Mucosa of rectum (tissue), 2 donors: ENCODE measurements at regions not wholly inside any gene's neighbourhood (a gene's known extent, or its start where the extent isn't known, plus 50 kb on each side); places are given as distances from the start of the nearest gene placed in this dataset.

Experiments used
- H3K27ac ChIP-seq, 2 donors: one replicate each; pipeline ENCODE4 v1.7.0; 2013; ENCODE audit warnings: inconsistent platforms in 2 of 2, low read depth in 2 of 2, low read length in 2 of 2
- H3K27me3 ChIP-seq, 2 donors: one replicate each; pipeline ENCODE4 v1.7.0; 2013; ENCODE audit warnings: low read length in 2 of 2; ENCODE audit not compliant: control insufficient read depth in 2 of 2, insufficient read depth in 2 of 2
- H3K36me3 ChIP-seq, 2 donors: one replicate each; pipeline ENCODE4 v1.7.0; 2013; ENCODE audit warnings: low read length in 2 of 2; ENCODE audit not compliant: control insufficient read depth in 2 of 2, insufficient read depth in 2 of 2
- H3K4me1 ChIP-seq, 2 donors: one replicate each; pipeline ENCODE4 v1.7.0; 2013; ENCODE audit warnings: low read length in 2 of 2, mild to moderate bottlenecking in 1 of 2; ENCODE audit not compliant: control insufficient read depth in 2 of 2, insufficient read depth in 2 of 2
- H3K4me3 ChIP-seq, 2 donors: one replicate each; pipeline ENCODE4 v1.7.0; 2013; ENCODE audit warnings: low read length in 2 of 2
- H3K9ac ChIP-seq, 2 donors: one replicate each; pipeline ENCODE4 v1.7.0; 2013; ENCODE audit warnings: low read length in 2 of 2, low read depth in 1 of 2, mild to moderate bottlenecking in 1 of 2
- H3K9me3 ChIP-seq, 2 donors: one replicate each; pipeline ENCODE4 v1.7.0; 2013; ENCODE audit warnings: low read length in 2 of 2; ENCODE audit not compliant: control insufficient read depth in 2 of 2
- donor health status: healthy.
- donor health status: Normal muscosa, but diverticular disease.

DNA sequence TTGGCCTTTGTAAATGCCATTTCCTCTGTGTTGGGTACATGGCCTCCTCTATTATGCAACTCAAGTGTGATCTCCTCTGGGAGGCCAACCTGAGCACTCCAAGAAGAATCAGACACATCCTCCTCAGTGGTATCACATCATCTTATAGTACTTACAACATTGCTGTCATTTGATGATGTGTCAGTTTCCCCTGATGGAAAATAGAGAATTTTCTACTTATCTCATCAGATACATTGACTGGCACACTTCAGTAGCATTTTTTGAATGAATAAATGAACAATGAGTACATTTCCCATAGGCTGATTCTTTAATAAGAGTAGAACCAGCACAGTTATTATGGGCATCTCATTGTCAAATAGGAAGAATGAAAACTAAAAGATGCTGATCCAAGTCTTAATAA, 86.6 kb upstream of the NXPH2 start:
- no peaks in the 10 kb centered on the region for H3K4me1 ChIP-seq
- no peaks in the 10 kb centered on the region for H3K9me3 ChIP-seq
- no peak overlapping the region for H3K27ac ChIP-seq
- H3K4me3 ChIP-seq: no peak overlapping the region
- H3K9ac ChIP-seq: no peak overlapping the region
- H3K36me3 ChIP-seq: no peaks in the 10 kb centered on the region
- no peaks in the 10 kb centered on the region for H3K27me3 ChIP-seq

DNA sequence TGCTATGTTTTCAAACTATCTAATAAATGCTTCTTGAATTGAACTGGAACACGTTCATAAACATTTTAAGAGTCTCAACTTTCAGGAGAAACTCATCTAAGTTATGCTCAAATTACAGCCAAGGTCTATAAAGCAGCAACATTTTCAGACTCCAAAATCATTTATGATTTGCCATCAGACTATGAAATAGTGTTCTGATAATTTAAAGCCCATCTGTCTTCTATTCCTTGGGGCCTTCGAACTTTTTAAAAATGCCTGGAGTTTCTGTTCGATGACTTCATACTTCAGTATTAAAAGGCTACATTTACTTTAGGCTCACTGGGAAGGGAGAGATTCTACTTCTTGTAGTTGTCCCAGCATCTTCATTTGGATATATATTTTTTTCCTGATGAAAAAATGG, 73.6 kb upstream of the NXPH2 start:
- Histone ChIP-seq H3K27ac (no peak overlapping the region), H3K4me1 (no peaks in the 10 kb centered on the region), H3K36me3 (no peaks in the 10 kb centered on the region), H3K27me3 (no peaks in the 10 kb centered on the region), H3K9me3 (no peaks in the 10 kb centered on the region), H3K9ac (no peak overlapping the region), H3K4me3 (no peak overlapping the region)

DNA sequence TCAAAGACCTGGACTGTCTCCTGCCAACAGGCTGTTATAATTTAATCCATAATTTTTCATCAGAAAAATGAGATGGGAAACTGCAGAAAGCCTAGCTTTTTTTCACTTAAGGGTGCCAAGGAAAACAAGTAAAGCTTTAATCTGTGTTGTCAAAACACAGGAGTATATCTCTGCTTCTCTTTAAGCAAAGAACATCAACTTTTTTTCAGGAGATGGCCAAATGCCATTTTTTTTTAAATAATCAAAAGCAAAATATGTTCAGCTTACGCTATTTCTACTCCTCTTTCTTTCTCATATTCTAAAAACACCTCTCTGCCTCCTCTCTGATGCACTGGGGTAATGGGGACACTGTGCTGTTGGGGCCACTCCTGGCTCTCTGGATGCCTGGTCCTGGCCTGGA, 73.1 kb upstream of the NXPH2 start:
- Histone ChIP-seq H3K27ac (no peak overlapping the region), H3K9me3 (no peaks in the 10 kb centered on the region), H3K27me3 (no peaks in the 10 kb centered on the region), H3K36me3 (no peaks in the 10 kb centered on the region), H3K4me1 (no peaks in the 10 kb centered on the region), H3K4me3 (no peak overlapping the region), H3K9ac (no peak overlapping the region)

DNA sequence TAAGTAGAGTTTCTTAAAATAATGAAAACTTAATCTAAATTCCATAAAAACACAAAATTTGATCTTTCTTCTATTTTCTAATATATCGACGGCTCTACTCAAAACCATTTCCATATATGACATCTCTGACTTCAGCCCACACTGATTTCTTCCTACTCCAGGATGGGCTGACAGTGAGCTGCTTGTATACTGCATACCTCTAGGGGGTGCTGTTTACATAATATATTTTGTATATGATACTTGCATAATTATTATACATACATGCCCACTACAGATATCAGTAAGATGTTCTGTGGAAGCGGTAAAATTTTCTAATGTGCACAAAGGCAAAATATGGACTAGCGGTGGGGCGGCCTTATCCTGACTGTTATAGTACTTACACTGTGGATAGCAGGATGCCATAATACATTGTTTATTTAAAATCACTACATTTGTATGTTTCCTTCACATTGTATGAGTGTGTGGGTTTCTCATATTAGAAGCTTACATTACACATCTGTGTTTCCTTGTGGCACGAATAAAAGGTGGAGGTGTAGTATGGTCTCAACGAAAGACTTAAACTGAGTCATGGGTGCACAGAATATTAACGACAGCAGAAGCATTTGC, 66.1 kb upstream of the NXPH2 start:
- Histone ChIP-seq H3K9me3 (no peaks in the 10 kb centered on the region), H3K36me3 (no peaks in the 10 kb centered on the region), H3K27ac (no peak overlapping the region), H3K9ac (no peak overlapping the region), H3K4me1 (no peaks in the 10 kb centered on the region), H3K4me3 (no peak overlapping the region), H3K27me3 (no peaks in the 10 kb centered on the region)

DNA sequence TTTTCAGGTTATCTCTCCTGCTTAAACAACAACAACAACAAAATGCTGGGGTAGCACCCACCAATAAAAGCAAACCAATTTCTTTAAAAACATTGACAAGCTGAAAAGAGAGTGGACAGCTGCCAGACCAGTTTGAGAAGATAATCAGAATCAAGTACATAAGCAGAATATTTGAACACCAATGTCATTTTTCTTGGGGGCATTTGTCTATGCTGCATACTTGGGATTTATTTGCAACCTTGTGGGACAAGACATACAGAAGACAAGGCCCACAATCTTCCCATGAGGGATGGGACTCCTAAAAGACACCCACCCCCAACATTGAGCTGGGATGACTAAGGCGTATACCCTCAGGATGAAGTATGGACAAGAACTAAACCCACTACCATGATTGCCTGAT, 62.2 kb upstream of the NXPH2 start:
- Histone ChIP-seq H3K4me3 (no peak overlapping the region), H3K36me3 (no peaks in the 10 kb centered on the region), H3K27me3 (no peaks in the 10 kb centered on the region), H3K4me1 (no peaks in the 10 kb centered on the region), H3K27ac (no peak overlapping the region), H3K9ac (no peak overlapping the region), H3K9me3 (no peaks in the 10 kb centered on the region)

DNA sequence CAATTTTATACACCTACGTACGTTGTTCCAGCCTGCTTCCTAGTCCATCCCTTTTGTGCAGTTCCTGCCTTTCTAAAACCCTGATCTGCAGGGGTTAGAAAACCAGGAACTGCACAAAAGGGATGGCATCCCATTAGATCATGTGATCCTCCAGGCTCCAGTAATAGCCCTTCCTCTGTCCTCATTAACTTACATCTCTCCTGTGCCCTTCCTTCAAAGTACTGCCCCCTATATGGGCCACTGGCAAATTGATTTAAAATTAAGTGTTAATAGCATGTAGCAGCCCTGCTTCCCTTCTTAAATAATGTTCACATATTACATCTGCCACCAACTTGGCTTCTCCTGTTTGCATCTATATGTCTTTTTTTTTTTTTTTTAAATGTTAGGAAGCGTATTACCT, 61.3 kb upstream of the NXPH2 start:
- Histone ChIP-seq H3K4me1 (no peaks in the 10 kb centered on the region), H3K27ac (no peak overlapping the region), H3K4me3 (no peak overlapping the region), H3K27me3 (no peaks in the 10 kb centered on the region), H3K9ac (no peak overlapping the region), H3K36me3 (no peaks in the 10 kb centered on the region), H3K9me3 (no peaks in the 10 kb centered on the region)

DNA sequence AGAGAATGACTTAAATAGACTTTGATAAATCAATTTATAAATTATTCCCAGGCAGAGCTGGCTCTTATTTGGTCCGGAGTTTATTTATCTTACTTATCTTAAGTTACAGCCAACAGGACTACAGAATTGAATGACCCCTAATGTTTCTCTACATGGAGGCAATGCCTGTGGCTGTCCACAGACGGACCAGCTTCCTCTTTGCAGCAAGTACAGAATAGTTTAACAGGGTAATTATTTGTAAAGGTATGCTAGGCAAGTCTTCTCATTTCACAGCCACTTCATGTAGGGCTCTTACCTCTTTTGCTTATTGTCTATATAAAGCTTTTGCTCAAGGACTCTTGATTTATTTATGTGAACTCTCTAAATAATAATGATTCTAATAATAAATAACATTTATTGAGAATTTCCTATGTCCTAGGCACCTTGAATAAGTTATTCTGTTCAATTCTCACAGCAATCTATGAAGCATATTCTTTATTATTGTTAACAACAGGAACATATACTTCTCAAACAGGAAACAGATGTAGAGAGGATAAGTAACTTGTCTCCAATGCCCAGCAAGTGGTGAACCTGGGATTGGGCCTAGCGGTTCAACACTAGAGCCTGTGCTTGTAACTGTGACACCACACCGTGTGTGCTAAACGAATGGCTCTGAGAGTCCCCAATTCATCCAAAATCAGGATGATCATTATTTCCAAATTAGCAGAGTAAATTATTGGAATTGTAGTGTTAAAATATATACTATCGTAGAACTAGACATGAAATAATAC, 58.8 kb upstream of the NXPH2 start:
- H3K4me1 ChIP-seq: no peaks in the 10 kb centered on the region
- H3K9ac ChIP-seq: no peak overlapping the region
- no peaks in the 10 kb centered on the region for H3K27me3 ChIP-seq
- H3K4me3 ChIP-seq: no peak overlapping the region
- H3K27ac ChIP-seq: no peak overlapping the region
- H3K36me3 ChIP-seq: no peaks in the 10 kb centered on the region
- H3K9me3 ChIP-seq: no peaks in the 10 kb centered on the region

DNA sequence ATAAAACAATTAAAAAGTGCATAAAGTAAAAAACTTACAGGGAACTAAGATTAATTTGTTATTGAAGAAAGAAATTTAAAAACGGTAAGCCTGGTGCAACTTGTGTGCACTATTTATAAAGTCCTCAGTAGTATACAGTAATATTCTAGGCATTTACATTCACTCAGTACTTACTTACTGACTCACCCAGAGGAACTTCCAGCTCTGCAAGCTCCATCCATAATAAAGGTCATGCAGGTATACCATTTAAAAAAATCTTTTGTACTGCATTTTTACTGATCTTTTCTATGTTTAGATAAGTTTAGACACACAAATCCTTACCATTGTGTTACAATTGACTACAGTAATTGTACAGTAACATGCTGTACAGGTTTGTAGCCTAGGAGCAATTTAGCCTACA, 51.5 kb upstream of the NXPH2 start:
- no peaks in the 10 kb centered on the region for H3K4me1 ChIP-seq
- no peak overlapping the region for H3K27ac ChIP-seq
- H3K9me3 ChIP-seq: no peaks in the 10 kb centered on the region
- H3K27me3 ChIP-seq: no peaks in the 10 kb centered on the region
- H3K9ac ChIP-seq: no peak overlapping the region
- H3K36me3 ChIP-seq: no peaks in the 10 kb centered on the region
- H3K4me3 ChIP-seq: no peak overlapping the region

DNA sequence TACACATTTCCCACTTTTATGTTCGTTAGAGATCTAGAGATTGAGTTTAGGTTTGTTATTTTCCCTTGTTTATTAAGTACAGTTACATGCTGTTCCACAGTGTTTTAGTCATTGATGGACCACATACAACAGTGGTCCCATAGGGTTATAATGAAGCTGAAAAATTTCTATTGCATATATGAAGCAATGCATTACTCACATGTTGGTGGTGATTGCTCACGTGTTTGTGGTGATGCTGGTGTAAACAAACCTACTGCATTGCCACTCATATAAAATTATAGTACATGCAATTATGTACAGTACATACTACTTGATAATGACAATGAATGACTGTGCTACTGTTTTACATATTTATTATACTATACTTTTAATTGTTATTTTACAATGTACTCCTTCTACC, 51.0 kb upstream of the NXPH2 start:
- H3K36me3 ChIP-seq: no peaks in the 10 kb centered on the region
- no peaks in the 10 kb centered on the region for H3K9me3 ChIP-seq
- no peaks in the 10 kb centered on the region for H3K4me1 ChIP-seq
- no peak overlapping the region for H3K9ac ChIP-seq
- no peak overlapping the region for H3K4me3 ChIP-seq
- H3K27me3 ChIP-seq: no peaks in the 10 kb centered on the region
- no peak overlapping the region for H3K27ac ChIP-seq

DNA sequence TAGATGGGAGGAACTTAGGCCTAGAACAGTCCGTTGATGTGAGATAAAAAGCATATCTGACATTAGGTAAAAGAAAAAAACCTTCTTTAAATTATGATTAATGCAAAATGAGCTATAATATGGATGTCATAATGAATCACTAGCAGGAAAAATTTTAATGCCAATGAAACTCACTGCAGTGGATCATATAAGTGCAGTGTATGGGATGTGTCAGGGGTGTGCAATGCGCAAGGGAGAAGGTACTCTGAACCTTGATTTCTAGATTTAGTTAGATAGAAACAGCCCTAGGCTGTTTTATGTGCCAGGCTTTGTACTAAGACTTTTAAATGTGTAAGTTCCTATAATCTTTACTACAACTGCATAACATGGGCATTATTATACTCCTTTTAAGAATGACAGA, 50.4 kb upstream of the NXPH2 start:
- no peak overlapping the region for H3K9ac ChIP-seq

More for the DNA sequence above, 50.4 kb upstream of the NXPH2 start:
- H3K27me3 ChIP-seq: no peaks in the 10 kb centered on the region
- H3K36me3 ChIP-seq: no peaks in the 10 kb centered on the region
- H3K27ac ChIP-seq: no peak overlapping the region
- H3K9me3 ChIP-seq: no peaks in the 10 kb centered on the region
- H3K4me3 ChIP-seq: no peak overlapping the region
- no peaks in the 10 kb centered on the region for H3K4me1 ChIP-seq
